Anterior cingulate cortex (tissue), 58 donors: ENCODE measurements at regions not wholly inside any gene's neighbourhood (a gene's known extent, or its start where the extent isn't known, plus 50 kb on each side); places are given as distances from the start of the nearest gene placed in this dataset.
"Not testable (repeated sequence)": the region's sequence is repeated elsewhere in the genome, so short reads cannot be mapped to it uniquely, and the experiment has no call there.

Source experiments
- DNase-seq, 58 donors: peaks; one replicate each; lab custom pipeline; 2025; lab: John Stamatoyannopoulos, UW

- not testable (repeated sequence) for DNase-seq
Observed at GRCh38 chr7:56697058-56697457, 435.2 kb downstream of the ZNF479 start.

- no peak for DNase-seq
Observed at GRCh38 chr7:56686276-56686859, 445.9 kb downstream of the ZNF479 start.

GRCh38 chr7:56639173-56639746 is 493.0 kb downstream of the ZNF479 start:
- DNase-seq, result no peak

- no peak for DNase-seq
Observed at GRCh38 chr7:56609852-56610355, 493.7 kb upstream of the NUPR2 start.

GRCh38 chr7:56605146-56605545 is 488.9 kb upstream of the NUPR2 start:
- DNase-seq, result no peak

GRCh38 chr7:56578612-56579011 is 462.4 kb upstream of the NUPR2 start:
- DNase-seq, result no peak

- DNase-seq, result no peak
Observed at GRCh38 chr7:56570968-56571367, 454.8 kb upstream of the NUPR2 start.

- DNase-seq, result no peak
Observed at GRCh38 chr7:56538541-56539429, 422.6 kb upstream of the NUPR2 start.

- peak in 19 of 58 donors; percentile 1 to 72 (median 13) for DNase-seq
Observed at GRCh38 chr7:56537952-56538351, 421.7 kb upstream of the NUPR2 start.

GRCh38 chr7:56537477-56537876 is 421.3 kb upstream of the NUPR2 start:
- DNase-seq, result no peak

- no peak for DNase-seq
Observed at GRCh38 chr7:56495165-56495564, 378.9 kb upstream of the NUPR2 start.

GRCh38 chr7:56493704-56494450 is 377.7 kb upstream of the NUPR2 start:
- no peak for DNase-seq

GRCh38 chr7:56493196-56493595 is 377.0 kb upstream of the NUPR2 start:
- no peak for DNase-seq

- no peak for DNase-seq
Observed at GRCh38 chr7:56491636-56492425, 375.6 kb upstream of the NUPR2 start.

GRCh38 chr7:56483861-56484550 is 367.8 kb upstream of the NUPR2 start:
- DNase-seq, result no peak

- no peak for DNase-seq
Observed at GRCh38 chr7:56483153-56483552, 366.9 kb upstream of the NUPR2 start.

- no peak for DNase-seq
Observed at GRCh38 chr7:56479748-56480147, 363.5 kb upstream of the NUPR2 start.

- no peak for DNase-seq
Observed at GRCh38 chr7:56479136-56479535, 362.9 kb upstream of the NUPR2 start.

- no peak for DNase-seq
Observed at GRCh38 chr7:56474271-56474670, 358.1 kb upstream of the NUPR2 start.
